Esophagus mucosa (tissue), 1 donor: ENCODE measurements at regions not wholly inside any gene's neighbourhood (a gene's known extent, or its start where the extent isn't known, plus 50 kb on each side); places are given as distances from the start of the nearest gene placed in this dataset.

Experiments used
- ATAC-seq: fragments of 200-7000 bp; cut with Tn5 transposase; one replicate; pipeline ENCODE4 v1.9.1; 2020
- donor health status: DM: yes; HTN: yes; CAD: no.

DNA sequence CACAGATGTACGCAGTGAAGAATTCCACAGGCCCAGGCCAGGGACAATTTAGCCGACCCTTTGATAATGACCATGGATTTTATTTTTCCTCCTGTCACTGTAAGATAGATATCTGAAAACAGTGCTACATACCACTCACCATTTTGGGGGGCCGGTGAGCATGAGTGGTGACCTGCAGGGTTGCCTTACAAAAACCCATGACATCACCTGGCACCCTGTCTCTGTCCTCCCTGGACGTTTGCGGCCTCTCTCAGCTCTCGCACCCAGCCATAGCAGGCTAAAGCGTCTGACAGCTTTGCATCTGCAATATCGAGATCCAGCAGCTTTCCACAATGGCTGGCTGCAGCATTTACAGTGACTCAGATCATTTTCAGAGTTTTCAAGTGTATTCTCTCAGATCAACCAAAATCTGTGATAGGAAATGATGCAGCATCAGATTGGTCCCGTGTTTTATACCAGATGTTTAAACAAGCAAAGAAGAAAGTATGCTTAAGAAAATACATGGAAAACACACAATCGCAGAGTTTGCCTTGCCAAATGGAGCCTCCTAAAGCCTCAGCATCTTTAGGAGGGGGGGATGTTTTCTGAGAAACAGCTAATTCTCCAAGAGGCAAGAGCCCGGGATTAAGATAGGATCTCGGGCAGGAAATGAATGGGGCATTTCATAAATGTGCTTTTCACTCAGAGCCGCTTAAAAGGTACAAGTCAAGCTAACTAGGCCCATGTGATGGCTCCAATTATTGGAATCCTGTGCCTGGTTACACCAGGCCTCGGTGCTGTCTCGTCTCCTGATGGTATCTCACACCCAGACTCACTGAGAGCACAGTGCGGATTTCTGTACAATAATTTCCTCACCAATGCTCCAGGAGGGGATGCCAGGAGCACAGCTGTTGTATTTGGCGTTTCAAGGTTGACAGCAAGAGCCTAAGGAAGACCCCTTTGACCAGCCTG, 257.3 kb downstream of the XXYLT1 start:
- no peak for ATAC-seq

DNA sequence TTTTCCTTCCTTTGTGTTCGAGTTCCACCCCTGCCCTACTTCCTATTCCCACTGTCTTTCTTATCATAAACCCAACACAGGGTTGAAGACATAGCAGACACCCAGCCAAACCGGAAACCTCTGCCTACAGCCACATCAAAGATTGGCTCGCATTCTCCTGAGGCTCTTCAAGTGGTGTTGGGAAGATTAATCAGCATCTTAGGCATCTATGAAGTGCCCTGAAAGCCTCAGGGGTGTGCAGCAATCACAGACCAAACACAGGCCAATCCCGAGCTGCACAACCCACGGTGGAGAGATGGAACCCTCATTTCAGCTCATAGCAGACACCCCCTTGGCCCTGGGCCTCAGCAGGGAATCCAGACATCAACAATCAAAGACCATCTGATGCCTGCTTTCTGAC, 255.9 kb downstream of the XXYLT1 start:
- no peak for ATAC-seq

DNA sequence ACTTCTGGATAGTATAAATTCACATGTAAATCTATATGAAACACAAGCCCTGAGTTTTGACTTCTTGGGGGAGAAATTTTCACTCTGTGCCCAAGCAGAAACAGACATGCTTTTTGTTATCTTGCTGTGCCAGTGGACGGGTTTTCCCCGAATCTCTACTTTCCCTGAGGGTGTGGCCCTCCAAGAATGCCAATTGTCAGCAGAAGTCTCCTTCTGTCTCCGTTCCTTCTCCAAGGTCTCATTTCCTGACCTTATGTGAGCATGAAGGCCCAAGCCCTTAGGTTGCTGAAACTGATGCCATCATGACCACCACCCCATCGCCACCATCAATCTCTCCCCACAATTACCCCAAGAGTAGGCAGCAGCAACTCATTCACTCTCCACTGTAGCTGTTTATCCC, 253.8 kb downstream of the XXYLT1 start:
- ATAC-seq: no peak
